Astrocyte (in vitro differentiated cells and primary cell): ENCODE measurements at regions not wholly inside any gene's neighbourhood (a gene's known extent, or its start where the extent isn't known, plus 50 kb on each side); places are given as distances from the start of the nearest gene placed in this dataset.

Experiments
- EZH2 ChIP-seq: IDR thresholded peaks from 2 replicates; pipeline ENCODE4 v1.6.1; 2012; ENCODE audit warnings: mild to moderate bottlenecking, low read length, inconsistent platforms; ENCODE audit not compliant: insufficient read depth
- TF ChIP-seq, protein P1 (sequence below): IDR thresholded peaks from 2 replicates; pipeline ENCODE4 v1.5.1; 2011; ENCODE audit warnings: low read depth, mild to moderate bottlenecking, inconsistent platforms, low read length, moderate library complexity; ENCODE audit not compliant: insufficient read depth

- TF ChIP-seq, protein P1, sequence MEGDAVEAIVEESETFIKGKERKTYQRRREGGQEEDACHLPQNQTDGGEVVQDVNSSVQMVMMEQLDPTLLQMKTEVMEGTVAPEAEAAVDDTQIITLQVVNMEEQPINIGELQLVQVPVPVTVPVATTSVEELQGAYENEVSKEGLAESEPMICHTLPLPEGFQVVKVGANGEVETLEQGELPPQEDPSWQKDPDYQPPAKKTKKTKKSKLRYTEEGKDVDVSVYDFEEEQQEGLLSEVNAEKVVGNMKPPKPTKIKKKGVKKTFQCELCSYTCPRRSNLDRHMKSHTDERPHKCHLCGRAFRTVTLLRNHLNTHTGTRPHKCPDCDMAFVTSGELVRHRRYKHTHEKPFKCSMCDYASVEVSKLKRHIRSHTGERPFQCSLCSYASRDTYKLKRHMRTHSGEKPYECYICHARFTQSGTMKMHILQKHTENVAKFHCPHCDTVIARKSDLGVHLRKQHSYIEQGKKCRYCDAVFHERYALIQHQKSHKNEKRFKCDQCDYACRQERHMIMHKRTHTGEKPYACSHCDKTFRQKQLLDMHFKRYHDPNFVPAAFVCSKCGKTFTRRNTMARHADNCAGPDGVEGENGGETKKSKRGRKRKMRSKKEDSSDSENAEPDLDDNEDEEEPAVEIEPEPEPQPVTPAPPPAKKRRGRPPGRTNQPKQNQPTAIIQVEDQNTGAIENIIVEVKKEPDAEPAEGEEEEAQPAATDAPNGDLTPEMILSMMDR = no peak
- TF ChIP-seq EZH2 = no peak
Measured at GRCh38 chr2:64850642-64851041, 138.6 kb upstream of the SLC1A4 start.
